GM23338 (cell line): ENCODE measurements at regions not wholly inside any gene's neighbourhood (a gene's known extent, or its start where the extent isn't known, plus 50 kb on each side); places are given as distances from the start of the nearest gene placed in this dataset.

Source experiments
- ATAC-seq: fragments of 200-7000 bp; cut with Tn5 transposase; 3 replicates; pipeline ENCODE4 v1.9.1; 2020
- DNase-seq: peaks from one replicate; pipeline ENCODE4 v3.0.0-alpha.2; 2015; ENCODE audit warnings: low spot score
- H2AFZ ChIP-seq: fragments of 200-600 bp; sonication (generic); 2 replicates; pipeline ENCODE4 v1.8.0; 2016; ENCODE audit warnings: antibody characterized with exemption, mild to moderate bottlenecking, moderate library complexity
- H3F3A ChIP-seq: fragments of 200-600 bp; sonication (generic); replicated peaks from 2 replicates; pipeline ENCODE4 v1.8.0; 2017; ENCODE audit warnings: antibody characterized with exemption, mixed run types, low read depth
- H3K27ac ChIP-seq: fragments of 200-600 bp; sonication (generic); 2 replicates; pipeline ENCODE4 v1.6.1; 2016; ENCODE audit warnings: low read depth
- H3K27me3 ChIP-seq: fragments of 200-600 bp; sonication (generic); 2 replicates; pipeline ENCODE4 v1.8.0; 2016; ENCODE audit warnings: mild to moderate bottlenecking, mixed run types, moderate library complexity; ENCODE audit not compliant: insufficient read depth
- H3K36me3 ChIP-seq: fragments of 200-600 bp; sonication (generic); 2 replicates; pipeline ENCODE4 v1.8.0; 2016; ENCODE audit warnings: mild to moderate bottlenecking; ENCODE audit not compliant: insufficient read depth
- H3K4me1 ChIP-seq: fragments of 200-600 bp; sonication (generic); 2 replicates; pipeline ENCODE4 v1.8.0; 2016; ENCODE audit warnings: mild to moderate bottlenecking, moderate library complexity; ENCODE audit not compliant: insufficient read depth
- H3K4me2 ChIP-seq: fragments of 200-600 bp; sonication (generic); 2 replicates; pipeline ENCODE4 v1.7.1; 2017; ENCODE audit warnings: mixed run types
- H3K4me3 ChIP-seq: fragments of 200-600 bp; sonication (generic); 2 replicates; pipeline ENCODE4 v1.6.1; 2016; ENCODE audit warnings: mixed run types
- H3K79me2 ChIP-seq: fragments of 200-600 bp; sonication (generic); replicated peaks from 2 replicates; pipeline ENCODE4 v1.8.0; 2017; ENCODE audit warnings: mild to moderate bottlenecking; ENCODE audit not compliant: insufficient read depth
- H3K9me2 ChIP-seq: fragments of 200-600 bp; sonication (generic); 2 replicates; pipeline ENCODE4 v1.8.0; 2017; ENCODE audit not compliant: insufficient read depth
- H4K20me1 ChIP-seq: fragments of 200-600 bp; sonication (generic); replicated peaks from 2 replicates; pipeline ENCODE4 v1.8.0; 2017; ENCODE audit warnings: mild to moderate bottlenecking; ENCODE audit not compliant: insufficient read depth
- H3K27ac Mint-ChIP-seq: 2 replicates; pipeline ENCODE4 v1.8.0; 2020; ENCODE audit warnings: inconsistent platforms, mild to moderate bottlenecking, moderate library complexity, mixed read lengths
- H3K27me3 Mint-ChIP-seq: 3 replicates; pipeline ENCODE4 v1.8.0; 2022; ENCODE audit warnings: low read depth, mild to moderate bottlenecking, moderate library complexity, mixed read lengths, inconsistent platforms; ENCODE audit not compliant: insufficient read depth, poor library complexity
- H3K36me3 Mint-ChIP-seq: 3 replicates; pipeline ENCODE4 v1.8.0; 2021; ENCODE audit warnings: low read depth, mild to moderate bottlenecking, inconsistent platforms, moderate library complexity, mixed read lengths
- H3K4me1 Mint-ChIP-seq: 3 replicates; pipeline ENCODE4 v1.8.0; 2020; ENCODE audit warnings: mild to moderate bottlenecking, inconsistent platforms, mixed read lengths
- H3K4me3 Mint-ChIP-seq: 3 replicates; pipeline ENCODE4 v1.8.0; 2021; ENCODE audit warnings: moderate library complexity, mild to moderate bottlenecking, inconsistent platforms, mixed read lengths
- H3K9me3 Mint-ChIP-seq: 3 replicates; pipeline ENCODE4 v1.8.0; 2020; ENCODE audit warnings: moderate library complexity, mild to moderate bottlenecking, inconsistent platforms, mixed read lengths
- CREB1 ChIP-seq: fragments of 250-450 bp; sonication (Bioruptor Pico); IDR thresholded peaks from 2 replicates; pipeline ENCODE4 v1.5.0; 2020; ENCODE audit warnings: low read depth, mild to moderate bottlenecking, moderate library complexity
- CTCF ChIP-seq, 2 experiments: fragments of 200-600 bp in 1 of 2; sonication (generic) in 1 of 2; conservative IDR thresholded peaks; 2 replicates each; pipeline versions ENCODE4 v1.5.1 to v1.6.1; 2016 to 2017; ENCODE audit warnings: antibody characterized with exemption in 2 of 2, low read depth in 2 of 2, mild to moderate bottlenecking in 2 of 2, moderate library complexity in 1 of 2
- EZH2phosphoT487 ChIP-seq: fragments of 200-600 bp; sonication (generic); IDR thresholded peaks from one replicate; pipeline ENCODE4 v1.8.1; 2018; ENCODE audit warnings: antibody characterized with exemption; ENCODE audit not compliant: unreplicated experiment
- NANOG ChIP-seq: IDR thresholded peaks from 2 replicates; pipeline ENCODE4 v1.6.1; 2016; ENCODE audit warnings: antibody characterized with exemption, borderline replicate concordance
- POLR2AphosphoS5 ChIP-seq: IDR thresholded peaks from 2 replicates; pipeline ENCODE4 v1.6.1; 2016; ENCODE audit warnings: antibody characterized with exemption, low read depth
- REST ChIP-seq: IDR thresholded peaks from one replicate; pipeline ENCODE4 v1.6.1; 2018; ENCODE audit warnings: antibody characterized with exemption; ENCODE audit not compliant: unreplicated experiment

- Mint-ChIP-seq H3K27ac (no peak overlapping the region), H3K27me3 (peaks cover 14% of the 10 kb centered on the region), H3K36me3 (peaks cover 21% of the 10 kb centered on the region), H3K4me1 (peaks cover 13% of the 10 kb centered on the region; the same call in 2 of the 3 replicates), H3K4me3 (no peak overlapping the region), H3K9me3 (peaks cover 2% of the 10 kb centered on the region; the same call in 2 of the 3 replicates)
- no peak for TF ChIP-seq EZH2phosphoT487
- TF ChIP-seq NANOG, result no peak
- TF ChIP-seq POLR2AphosphoS5, result no peak
- no peak for TF ChIP-seq REST
- Histone ChIP-seq H2AFZ (no peak overlapping the region), H4K20me1 (peaks cover 4% of the 10 kb centered on the region; the same call in 1 of the 2 replicates), H3K27me3 (no peaks in the 10 kb centered on the region), H3K27ac (no peak overlapping the region), H3K4me2 (no peak overlapping the region), H3K79me2 (peaks cover 4% of the 10 kb centered on the region; the same call in 1 of the 2 replicates), H3F3A (no peaks in the 10 kb centered on the region), H3K4me3 (no peak overlapping the region), H3K9me2 (no peaks in the 10 kb centered on the region), H3K4me1 (no peaks in the 10 kb centered on the region), H3K36me3 (no peaks in the 10 kb centered on the region; the same call in 1 of the 2 replicates)
- DNase-seq (no peak), ATAC-seq (peak; percentile 7)
Observed at GRCh38 chr12:124392667-124393413, 97.9 kb downstream of the RFLNA start.

DNA sequence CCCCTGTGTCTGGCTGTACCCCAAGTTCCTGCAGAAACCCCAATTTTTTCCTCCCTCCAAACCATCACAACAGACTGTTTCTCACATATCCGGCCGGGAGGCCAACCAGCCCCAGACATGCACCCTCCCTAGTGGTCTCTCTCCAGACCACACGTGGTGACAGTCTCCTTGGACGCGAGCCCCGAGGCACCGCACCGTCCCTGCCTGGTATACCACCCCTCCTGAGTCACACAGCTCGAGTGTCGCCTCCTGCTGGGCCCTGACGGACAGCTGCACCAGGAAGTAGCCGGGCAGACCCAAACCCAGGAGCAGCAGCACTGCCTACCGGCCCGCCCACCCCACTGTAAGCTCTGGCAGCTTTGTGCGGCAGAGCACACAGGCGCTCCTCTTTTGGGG lies 97.4 kb downstream of the RFLNA start:
- ATAC-seq, result peak; percentile 52
- no peak overlapping the region for H2AFZ ChIP-seq
- H3K4me3 Mint-ChIP-seq, result no peak overlapping the region

More for the DNA sequence above, 97.4 kb downstream of the RFLNA start:
- no peaks in the 10 kb centered on the region for H3K9me2 ChIP-seq
- H3K4me1 Mint-ChIP-seq, result peaks cover 13% of the 10 kb centered on the region; the same call in 2 of the 3 replicates
- no peaks in the 10 kb centered on the region for H3F3A ChIP-seq
- H3K27me3 ChIP-seq, result no peaks in the 10 kb centered on the region
- peak overlapping the region; percentile 62; the same call in 1 of the 2 replicates for H3K27ac Mint-ChIP-seq
- peaks cover 19% of the 10 kb centered on the region for H3K36me3 Mint-ChIP-seq
- no peak overlapping the region for H3K4me3 ChIP-seq
- peaks cover 2% of the 10 kb centered on the region; the same call in 2 of the 3 replicates for H3K9me3 Mint-ChIP-seq
- H3K4me1 ChIP-seq, result no peaks in the 10 kb centered on the region
- no peaks in the 10 kb centered on the region for H3K36me3 ChIP-seq
- peaks cover 4% of the 10 kb centered on the region; the same call in 1 of the 2 replicates for H3K79me2 ChIP-seq
- no peak overlapping the region for H3K27ac ChIP-seq
- peaks cover 3% of the 10 kb centered on the region; the same call in 1 of the 2 replicates for H4K20me1 ChIP-seq
- DNase-seq, result peak; percentile 75
- TF ChIP-seq CTCF (conservative IDR thresholded peaks at IDR 0.05; ENCODE audit: low read depth in 2 of 2) (peak; percentile 12 to 49; a peak in 3 of 4 replicates), CREB1 (CRISPR knock-in tag) (no peak)
- H3K27me3 Mint-ChIP-seq, result peaks cover 14% of the 10 kb centered on the region
- H3K4me2 ChIP-seq, result no peak overlapping the region
